ENCODE measurements at regions not wholly inside any gene's neighbourhood (a gene's known extent, or its start where the extent isn't known, plus 50 kb on each side); places are given as distances from the start of the nearest gene placed in this dataset.
"Not testable (repeated sequence)": the region's sequence is repeated elsewhere in the genome, so short reads cannot be mapped to it uniquely, and the experiment has no call there.

DNA sequence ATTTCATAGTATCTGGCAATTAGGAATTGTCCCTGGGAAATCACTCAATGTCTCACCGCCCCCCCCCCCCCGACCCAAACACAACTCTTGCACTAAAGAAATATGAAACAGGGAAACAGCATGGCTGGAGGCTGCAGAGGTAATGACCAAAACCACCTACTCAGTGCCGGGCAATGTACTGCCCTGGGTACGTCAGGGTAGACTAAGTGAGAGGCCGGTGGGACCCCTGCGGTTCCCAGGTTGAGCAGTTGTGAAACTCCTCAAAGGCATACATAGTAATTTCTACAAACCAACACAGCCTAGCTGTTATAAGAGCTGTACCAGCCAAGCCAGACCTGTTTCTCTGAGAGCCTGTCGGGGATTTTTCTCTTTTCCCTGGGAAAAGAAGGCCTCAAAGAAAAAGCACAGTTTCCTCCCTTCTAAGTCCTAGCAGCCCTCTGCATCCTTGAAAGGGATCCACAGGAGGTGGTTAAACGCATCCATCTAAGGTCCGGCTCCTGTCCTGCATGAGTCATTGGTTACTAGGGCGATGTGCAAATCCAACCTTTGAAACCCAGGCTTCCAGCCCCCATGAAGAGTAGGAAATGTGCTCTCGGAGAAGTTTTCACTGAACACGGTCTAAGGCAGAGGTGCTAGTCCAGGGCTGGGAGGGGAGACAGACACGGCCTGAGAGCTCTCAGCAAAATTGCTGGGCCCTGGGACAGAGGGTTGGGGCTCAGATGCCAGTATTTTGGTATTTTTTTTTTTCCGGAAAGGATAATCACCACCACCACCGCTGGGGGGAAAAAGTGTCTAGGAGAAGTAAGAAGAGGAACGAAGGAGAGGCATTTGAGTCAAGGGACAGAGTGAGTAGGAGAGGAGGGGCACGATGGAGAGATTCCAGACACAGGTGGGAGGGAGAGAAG lies 172.8 kb downstream of the ATP6V0E2 start:
- not testable (repeated sequence) for DNase-seq (ENCODE audit: low read depth)

DNA sequence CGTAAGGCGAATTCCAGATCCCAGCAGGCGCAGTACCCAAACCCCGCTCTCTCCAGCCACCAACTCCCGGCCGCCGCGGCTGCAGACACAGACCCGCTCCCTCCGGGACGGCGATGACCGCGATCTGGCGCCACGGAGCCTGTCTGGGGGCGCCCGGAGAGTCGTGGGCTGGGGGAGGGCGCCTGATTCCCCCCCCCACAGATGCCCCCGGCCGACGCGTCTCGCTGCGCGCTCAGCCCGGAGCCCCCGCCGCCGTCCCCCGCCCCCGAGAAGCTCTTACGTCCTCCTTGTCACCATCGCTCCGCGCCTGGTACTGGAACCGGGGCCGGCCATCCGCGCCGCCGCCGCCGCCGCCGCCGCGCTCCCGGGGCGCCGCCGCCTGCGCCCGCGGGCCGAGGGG lies 173.6 kb downstream of the ATP6V0E2 start:
- not testable (repeated sequence) for DNase-seq (ENCODE audit: low read depth)

DNA sequence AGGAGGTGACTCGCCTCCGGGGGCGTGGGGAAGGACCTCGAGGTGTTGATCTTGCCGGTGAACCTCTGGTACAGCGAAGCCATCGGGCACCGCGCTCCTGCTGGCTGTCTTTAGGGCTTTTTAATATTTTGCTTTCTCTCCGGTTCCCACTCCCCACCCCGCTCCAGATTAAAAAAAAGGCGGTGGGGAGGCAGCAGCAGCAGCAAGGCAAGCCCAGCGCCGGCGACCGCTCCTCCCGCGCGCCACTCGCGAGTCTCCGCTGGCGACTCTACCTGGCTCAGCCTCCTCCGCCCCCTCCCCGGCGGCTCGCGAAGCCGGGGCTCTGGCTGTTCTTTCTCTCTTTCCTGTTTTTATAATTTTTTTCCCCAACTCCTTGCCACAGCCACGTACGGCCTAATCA lies 174.0 kb downstream of the ATP6V0E2 start:
- not testable (repeated sequence) for DNase-seq (ENCODE audit: low read depth)

DNA sequence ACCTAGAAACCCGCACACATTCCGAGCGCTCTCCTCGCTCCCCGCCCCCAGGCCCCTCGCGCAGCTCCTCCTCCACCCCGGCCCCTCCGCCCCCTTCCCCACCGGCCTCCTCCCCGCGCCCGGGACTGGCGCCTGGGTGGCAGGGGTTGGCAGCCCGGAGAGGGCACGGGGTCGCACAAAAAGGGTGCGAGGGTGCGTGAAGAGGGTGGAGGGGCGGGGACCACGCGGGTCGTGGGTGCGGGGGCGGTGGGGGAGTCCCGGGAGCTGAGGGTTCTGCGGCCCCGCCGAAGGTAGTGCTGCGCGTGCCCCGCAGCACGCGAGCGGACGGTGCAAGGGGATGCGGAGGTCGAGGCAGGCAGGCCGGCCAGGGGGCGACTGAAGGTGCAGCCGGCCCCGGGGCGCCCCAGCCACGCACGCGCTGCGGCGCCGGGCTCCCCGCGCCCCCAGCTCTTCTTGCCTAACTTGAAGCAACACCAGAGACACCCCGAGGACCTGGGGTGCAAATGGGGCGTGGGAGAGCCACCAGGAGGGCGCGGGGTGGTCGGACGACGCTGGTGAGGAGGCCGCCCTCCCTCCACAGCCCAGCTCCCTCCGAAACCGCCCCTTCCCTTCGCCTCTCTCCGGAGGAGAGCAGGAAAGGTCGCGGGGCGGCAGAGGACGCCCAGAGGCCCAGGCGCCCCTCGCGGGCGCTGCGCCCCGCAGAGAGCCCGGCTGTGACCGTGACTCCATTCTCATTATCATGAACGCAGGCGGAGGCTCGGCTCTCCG lies 174.7 kb downstream of the ATP6V0E2 start:
- DNase-seq (ENCODE audit: low read depth), result not testable (repeated sequence)

DNA sequence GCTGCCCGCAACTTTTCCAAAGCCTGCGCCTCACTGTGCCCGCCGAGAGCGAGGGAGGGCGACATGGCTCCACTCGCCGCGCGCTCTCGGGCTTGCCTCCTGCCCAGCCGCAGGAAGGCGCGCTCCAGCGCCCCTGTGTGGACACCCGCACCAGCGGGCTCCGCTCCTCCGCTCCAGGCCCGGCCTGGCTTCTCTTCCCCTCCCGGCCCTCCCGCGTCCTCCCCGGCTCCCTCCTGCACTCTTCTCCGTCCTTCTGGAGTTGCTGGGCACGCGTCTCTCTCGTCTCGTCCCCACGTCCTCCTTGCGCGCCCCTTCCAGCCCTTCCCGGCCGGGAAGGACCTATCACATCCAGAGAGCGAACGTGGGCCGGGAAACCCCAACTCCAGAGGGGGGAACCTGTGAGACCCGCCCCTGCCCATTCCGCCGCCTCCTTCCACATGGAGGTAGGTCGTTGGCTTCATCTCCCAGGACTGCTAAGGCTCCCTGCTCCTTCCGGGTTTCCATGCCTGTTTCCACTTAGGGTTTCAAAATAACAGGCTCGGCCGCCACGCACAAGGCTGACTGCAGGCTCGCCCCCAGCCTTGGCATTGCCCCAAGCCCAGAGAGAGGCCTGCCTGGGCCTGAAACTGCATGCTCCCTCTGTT lies 175.4 kb downstream of the ATP6V0E2 start:
- DNase-seq (ENCODE audit: low read depth), result not testable (repeated sequence)

DNA sequence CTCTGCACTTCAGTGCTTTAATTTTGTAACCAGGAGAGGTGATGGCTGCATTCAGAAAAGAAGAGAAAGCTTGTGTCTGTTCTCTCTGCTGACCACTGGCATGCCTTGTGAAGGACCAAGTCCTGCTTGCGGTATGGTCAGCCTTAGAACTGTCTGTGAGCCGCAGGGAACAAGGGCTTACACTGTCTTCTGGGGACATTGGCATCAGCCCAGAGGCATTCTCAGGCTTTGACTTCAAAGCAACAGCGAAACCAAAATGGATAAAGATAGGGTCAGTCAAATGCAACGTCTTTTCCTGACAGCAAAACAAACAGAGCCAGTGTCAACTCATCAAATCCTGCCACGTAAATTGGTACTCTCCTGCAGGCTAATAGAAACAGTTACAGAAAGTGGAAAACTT lies 179.6 kb downstream of the ATP6V0E2 start:
- not testable (repeated sequence) for DNase-seq (ENCODE audit: low read depth)

DNA sequence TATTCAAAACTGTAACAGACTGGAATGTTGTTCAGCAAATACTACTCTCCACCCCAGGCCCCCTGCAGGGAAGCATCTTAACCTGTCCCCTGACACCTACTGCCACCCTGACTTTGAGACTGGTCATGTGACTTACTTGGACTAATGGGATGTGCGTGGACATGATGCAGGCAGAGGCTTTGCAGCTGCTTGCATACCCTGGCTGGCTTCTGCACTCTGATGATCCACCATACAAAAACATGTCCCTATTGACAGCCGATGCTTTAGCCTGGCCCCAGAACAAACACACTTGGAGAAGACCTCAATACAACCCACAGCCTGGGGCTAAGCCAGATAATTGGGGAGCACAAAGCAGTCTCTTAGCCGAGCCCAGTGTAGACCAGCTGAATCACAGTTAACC lies 180.5 kb downstream of the ATP6V0E2 start:
- not testable (repeated sequence) for DNase-seq (ENCODE audit: low read depth)

DNA sequence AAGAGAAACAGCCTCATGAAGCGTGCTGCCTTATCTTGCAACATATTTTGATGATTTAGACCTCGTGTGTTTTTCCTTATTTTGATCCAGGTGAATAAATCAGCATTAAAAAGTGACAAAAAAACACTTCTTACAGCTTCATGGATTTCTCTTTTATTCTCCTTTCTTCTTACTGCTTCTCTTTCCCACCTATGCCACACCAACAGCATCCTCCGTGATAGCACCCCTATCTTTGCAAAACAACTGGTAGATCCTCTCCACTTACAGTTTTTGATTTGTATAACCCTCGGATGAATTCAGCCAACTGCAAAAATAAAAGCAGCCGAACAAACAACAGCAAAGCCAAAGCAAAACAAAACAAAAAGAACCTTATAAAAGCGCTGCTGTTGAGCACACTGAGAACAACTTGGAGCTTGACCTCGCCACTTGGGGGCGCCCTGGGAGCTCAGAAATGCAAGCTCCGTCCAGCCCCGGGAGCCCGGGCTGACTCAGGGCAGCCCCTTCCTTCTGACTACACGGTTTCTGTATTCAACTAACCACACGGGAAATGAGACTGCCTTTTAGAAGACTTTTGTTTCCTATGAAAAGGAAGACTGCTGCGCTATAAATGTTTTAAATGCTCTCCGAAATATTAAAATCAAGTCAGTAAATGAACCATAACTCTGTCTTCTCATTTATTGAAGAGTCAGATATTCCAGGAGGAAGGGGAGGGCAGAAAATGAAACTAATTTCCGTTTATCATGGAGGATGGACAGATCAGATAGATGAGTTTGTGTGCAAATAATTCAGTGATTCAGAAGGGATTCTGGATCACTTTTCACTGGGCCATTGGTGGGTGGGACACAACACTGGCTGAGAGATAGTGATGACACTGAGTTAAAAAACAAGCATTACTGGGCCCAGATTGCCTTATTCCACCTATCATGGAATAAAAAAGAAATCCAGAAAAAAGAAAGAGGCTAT lies 186.8 kb downstream of the ATP6V0E2 start:
- DNase-seq (ENCODE audit: low read depth), result not testable (repeated sequence)

DNA sequence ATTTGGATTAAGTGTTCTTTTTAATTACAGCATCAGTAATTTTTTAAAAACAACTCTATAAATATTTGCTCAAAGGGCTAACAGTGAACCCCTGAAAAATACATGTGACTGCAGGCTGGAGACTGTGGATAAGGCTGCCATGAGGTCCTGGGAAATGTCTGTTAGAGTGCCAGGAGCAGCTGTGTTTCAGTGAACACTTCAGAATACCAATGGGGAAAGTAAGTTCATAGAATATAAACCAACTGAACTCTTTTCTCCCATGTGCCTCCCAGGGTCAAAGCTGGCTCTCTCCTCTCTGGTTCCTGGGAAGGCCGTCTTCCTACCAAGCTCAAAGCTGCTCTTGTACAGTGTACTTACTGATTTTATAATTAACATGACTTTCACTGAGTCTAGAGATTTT lies 189.4 kb downstream of the ATP6V0E2 start:
- not testable (repeated sequence) for DNase-seq (ENCODE audit: low read depth)

DNA sequence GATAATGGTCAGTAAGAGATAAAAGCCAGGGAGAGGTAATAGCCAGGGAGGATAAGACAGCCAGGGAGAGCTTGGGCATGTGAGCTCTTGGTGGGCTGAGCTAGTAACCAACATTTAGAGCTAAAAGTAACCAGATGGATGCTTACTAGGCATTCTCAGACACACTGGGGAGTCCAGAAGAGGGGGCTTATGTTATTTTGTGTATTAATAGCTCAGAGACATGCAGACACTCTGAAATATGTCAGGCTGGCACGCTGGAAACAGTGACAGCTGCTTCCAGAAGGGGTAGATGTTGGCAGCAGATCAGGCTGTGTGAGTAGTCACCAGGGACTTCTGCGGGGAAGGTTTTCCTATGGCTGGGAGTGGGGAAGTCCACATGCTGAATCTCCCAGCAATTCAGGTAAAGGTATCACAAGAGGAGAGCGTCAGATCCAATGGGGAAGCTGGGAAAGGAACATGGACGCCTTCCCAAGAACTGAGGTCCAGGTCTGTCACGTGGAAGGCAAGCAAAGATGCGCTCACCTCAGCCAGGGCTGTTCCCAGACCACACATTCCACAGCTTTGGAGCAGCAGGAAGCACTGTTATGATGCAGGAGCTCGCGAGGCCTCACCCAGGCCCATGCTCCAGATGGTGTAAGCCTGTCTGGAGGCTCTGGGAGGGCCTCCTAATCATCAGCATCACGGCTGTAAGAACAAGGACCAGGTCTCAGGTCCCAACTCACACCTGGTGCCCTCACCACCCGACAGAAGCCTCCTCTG lies 196.0 kb downstream of the ATP6V0E2 start:
- DNase-seq (ENCODE audit: low read depth), result not testable (repeated sequence)

DNA sequence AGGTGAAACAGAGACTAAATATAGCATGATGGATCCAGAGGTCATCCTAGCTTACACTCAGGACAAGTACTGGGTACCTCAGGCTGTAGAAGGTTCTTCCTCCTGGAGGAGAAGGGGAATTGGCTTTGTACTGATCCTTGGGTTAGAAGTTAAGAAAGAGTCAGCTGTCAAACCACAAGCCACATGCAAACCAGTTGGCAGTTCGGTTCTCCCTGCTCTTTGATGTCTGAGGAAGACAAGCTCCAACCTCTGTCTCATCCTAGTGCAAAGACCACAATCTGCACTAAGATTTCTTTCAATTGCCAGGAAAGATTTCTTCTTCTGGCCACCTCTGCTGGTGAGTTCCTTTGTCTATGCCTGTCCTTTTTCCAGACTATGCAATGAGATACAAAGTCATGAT lies 203.8 kb downstream of the ATP6V0E2 start:
- DNase-seq (ENCODE audit: low read depth), result not testable (repeated sequence)

DNA sequence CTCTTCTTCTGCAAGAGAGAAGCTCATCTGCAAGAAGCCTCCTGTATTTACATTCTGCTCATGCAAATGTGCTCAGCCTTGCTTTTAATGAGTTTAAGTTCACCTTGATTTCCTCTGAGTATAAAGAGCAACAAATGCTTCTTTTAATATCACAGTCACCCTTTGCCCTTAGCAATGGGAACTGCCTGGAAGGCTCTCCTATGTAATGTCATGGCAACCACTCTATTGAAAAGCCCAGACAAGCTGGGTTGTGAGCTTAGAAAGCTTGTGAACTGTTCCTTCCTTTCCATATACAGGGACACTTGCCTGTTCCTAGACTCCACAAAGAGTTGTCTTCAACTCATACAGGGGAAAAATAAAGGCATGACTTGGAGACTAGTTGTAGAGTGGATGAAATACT lies 208.1 kb downstream of the ATP6V0E2 start:
- DNase-seq (ENCODE audit: low read depth), result not testable (repeated sequence)

DNA sequence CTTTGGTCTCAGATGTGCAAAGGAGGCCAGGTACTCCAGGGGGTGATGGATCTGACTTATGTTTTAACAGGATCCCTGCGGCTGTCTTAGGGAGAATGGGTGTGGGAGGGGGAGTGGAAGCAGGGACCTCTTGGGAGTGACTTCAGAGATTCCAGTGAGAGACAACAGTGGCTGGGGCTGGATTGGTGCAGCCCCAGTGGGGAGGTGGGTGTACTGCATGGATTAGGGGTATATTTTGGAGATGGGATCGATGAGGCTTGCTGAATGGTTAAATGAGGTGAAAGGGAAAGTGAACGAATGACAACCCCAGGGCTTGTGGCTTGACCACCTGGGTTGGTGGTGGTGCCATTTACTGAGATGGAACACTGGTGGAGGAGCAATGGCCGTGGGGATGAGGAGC lies 211.0 kb downstream of the ATP6V0E2 start:
- DNase-seq (ENCODE audit: low read depth), result not testable (repeated sequence)

DNA sequence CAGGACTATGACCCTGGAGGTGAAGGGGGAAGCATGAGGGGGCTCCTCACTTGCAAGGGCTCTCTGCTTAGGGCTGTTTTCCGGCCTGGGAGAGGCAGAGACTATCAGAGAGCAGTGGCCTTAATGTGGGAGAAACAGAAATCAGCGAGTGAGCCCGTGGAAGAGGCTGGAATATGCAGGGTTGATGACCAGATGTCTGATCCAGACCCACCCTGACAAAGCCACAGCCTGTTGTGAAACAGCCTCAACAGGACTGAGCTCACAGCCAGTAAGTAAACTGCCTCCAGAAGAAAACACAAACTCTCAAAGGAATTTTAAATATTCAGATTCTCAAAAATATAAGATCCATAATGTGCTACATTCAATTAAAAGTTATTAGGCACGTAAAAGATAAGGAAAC lies 213.7 kb downstream of the ATP6V0E2 start:
- not testable (repeated sequence) for DNase-seq (ENCODE audit: low read depth)

DNA sequence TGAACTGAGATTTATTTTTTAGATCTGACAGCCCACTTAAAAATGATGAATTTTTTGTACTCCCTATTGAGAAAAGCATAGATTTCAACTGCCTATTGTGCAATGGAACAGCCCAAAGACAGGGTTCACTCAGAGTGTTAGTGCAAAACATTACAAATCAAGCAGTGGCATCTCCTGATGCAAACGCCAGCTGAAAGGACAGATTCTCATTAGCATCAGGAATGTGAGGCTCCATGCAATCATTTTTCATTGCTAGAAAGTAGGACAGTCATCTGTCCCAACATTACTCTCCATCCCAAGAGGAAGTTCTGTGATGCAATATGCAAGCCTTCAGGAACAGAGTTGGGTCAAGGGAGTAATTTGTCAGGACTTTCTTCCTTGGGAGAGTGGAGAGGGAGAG lies 215.4 kb downstream of the ATP6V0E2 start:
- not testable (repeated sequence) for DNase-seq (ENCODE audit: low read depth)

DNA sequence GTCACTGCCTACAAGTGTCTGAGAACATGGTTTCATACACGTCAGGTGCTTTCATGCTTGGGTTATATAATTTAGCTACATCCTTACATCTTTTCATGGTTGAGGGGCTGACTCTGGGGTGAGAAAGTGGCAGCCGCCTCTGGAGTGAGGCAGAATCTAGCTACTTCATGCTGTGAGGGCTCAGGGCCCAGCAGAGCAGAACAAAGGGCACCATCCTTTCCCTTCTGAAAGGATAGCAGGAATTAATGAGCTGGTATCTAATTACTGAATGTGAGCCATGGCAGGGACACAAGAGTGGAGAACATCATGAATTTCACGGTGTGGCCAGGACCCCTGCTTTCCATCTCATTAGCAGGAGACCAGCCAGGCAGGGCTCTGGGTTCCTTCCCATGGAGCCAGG lies 217.0 kb downstream of the ATP6V0E2 start:
- DNase-seq (ENCODE audit: low read depth), result not testable (repeated sequence)

DNA sequence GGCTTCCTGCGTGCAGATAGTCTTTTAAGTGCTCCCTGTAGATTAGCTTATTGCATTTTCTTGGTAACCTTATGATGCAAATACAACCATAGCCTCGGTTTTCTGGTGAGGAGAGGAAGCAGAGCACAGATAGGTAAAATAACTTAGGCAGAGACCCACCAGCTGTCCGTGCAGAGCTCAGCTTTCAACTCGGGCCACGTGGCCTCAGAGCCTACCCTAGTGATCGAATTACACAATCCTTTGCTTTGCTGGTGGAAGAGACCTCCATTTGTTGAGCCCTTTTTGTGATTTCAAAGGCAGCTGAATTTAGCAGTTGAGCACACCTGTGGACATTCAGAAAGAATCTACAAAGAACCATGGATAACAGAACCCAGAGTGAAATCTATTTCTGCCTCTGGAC lies 220.1 kb downstream of the ATP6V0E2 start:
- not testable (repeated sequence) for DNase-seq (ENCODE audit: low read depth)

DNA sequence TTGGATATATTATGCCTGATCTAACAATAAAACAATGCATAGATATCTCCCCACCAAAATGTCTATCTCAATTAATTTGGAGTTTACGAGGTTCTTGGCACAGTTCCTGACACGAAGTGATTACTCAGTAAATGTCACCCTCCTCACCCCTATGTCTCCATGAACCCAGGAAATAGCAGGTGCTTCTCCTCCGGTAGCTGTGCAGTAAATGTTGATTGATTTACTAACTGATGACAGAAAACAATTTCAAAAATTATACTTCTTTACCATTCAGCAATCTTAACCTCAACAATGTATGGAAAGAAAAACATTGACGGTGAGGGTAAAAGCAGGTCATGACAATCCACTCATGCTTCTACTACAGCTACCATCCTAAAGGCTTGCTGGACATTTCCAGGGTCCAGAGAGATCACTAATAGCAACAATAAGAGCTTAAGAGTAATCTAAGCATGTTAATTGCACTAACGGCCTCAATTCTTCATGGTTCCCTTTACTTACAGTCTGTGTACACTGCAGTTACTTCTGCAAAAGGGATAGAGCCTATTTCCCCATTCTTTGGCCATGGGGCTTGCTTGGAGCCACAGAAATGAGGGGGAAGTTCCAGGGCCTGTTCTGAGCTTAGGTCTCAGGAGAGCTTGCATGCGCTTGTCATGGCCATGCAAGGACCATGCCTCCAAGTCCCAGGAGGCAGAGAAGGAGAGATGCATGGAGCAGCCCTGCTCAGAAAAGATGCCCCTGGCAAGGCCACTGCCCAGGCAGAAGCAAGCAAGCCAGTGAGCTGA lies 222.6 kb downstream of the ATP6V0E2 start:
- DNase-seq (ENCODE audit: low read depth), result not testable (repeated sequence)

DNA sequence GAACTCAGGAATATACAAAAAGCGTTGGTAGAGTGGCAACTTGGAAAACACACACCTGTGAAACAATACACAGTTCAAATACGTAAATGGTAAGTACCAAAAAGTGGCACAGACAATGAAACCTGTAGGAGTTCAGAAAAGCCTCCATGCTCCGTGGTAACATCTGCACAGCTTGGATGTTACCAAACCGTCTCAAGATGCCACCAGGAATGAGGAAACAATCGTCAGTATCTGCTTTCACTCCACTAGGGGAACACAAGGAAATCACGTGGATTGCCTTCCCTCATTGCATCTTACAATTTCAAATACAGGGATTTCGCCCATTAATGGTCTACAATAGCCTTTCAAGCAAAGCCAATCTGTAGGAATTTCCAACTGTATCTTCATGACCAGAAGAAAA lies 224.6 kb upstream of the LRRC61 start:
- not testable (repeated sequence) for DNase-seq (ENCODE audit: low read depth)

Measured in LHCN-M2 (cell line).